CD4-positive, alpha-beta T cell (primary cell): ENCODE measurements at regions not wholly inside any gene's neighbourhood (a gene's known extent, or its start where the extent isn't known, plus 50 kb on each side); places are given as distances from the start of the nearest gene placed in this dataset.

Experiments used
- ATAC-seq: fragments of 200-7000 bp; cut with Tn5 transposase; one replicate; pipeline ENCODE4 v1.10.0; 2022; ENCODE audit warnings: mild to moderate bottlenecking; ENCODE audit not compliant: poor library complexity
- CTCF ChIA-PET: fragments of 350-600 bp; sonication (Branson Sonifier 250); formaldehyde crosslinking; loops from one replicate; lab custom pipeline; 2021; ENCODE audit warnings: antibody characterized with exemption, inconsistent platforms; lab: Charles Lee
- POLR2A ChIA-PET: fragments of 350-600 bp; sonication (Branson Sonifier 250); formaldehyde crosslinking; loops from one replicate; lab custom pipeline; 2021; ENCODE audit warnings: antibody characterized with exemption, inconsistent platforms; lab: Charles Lee
- DNase-seq, 14 experiments: peaks; one replicate each; pipeline ENCODE4 v3.0.0-alpha.2; 2013 to 2020; ENCODE audit warnings: mixed read lengths in 2 of 14
- H3K27ac ChIP-seq, 2 donors: one replicate each; pipeline versions ENCODE4 v1.5.1 to v1.7.0; 2013; ENCODE audit warnings: low read length in 2 of 2, low read depth in 1 of 2, mild to moderate bottlenecking in 1 of 2
- H3K27me3 ChIP-seq, 2 experiments: 1 replicate in 1 of 2; 2 replicates in 1 of 2; pipeline versions ENCODE4 v1.6.1 to v1.7.0; 2013; ENCODE audit warnings: low read length in 2 of 2, control low read depth in 1 of 2, mild to moderate bottlenecking in 1 of 2, moderate library complexity in 1 of 2; ENCODE audit not compliant: insufficient read depth in 2 of 2, control insufficient read depth in 1 of 2
- H3K36me3 ChIP-seq: one replicate; pipeline ENCODE4 v1.6.1; 2013; ENCODE audit warnings: low read length, control low read depth; ENCODE audit not compliant: insufficient read depth
- H3K4me1 ChIP-seq: one replicate; pipeline ENCODE4 v1.6.1; 2013; ENCODE audit warnings: low read length, control low read depth; ENCODE audit not compliant: insufficient read depth
- H3K4me3 ChIP-seq: one replicate; pipeline ENCODE4 v1.5.1; 2013; ENCODE audit warnings: mild to moderate bottlenecking, low read length, moderate library complexity
- H3K9me3 ChIP-seq, 2 experiments: 1 replicate in 1 of 2; 2 replicates in 1 of 2; pipeline versions ENCODE4 v1.6.1 to v1.7.0; 2013; ENCODE audit warnings: low read length in 2 of 2, mild to moderate bottlenecking in 2 of 2, control low read depth in 1 of 2, moderate library complexity in 1 of 2; ENCODE audit not compliant: control insufficient read depth in 1 of 2, insufficient read depth in 1 of 2
- H3K27ac Mint-ChIP-seq: one replicate; pipeline ENCODE4 v1.8.0; 2020; ENCODE audit warnings: mixed read lengths
- H3K27me3 Mint-ChIP-seq: one replicate; pipeline ENCODE4 v1.8.0; 2021; ENCODE audit warnings: mixed read lengths
- H3K36me3 Mint-ChIP-seq: one replicate; pipeline ENCODE4 v1.8.0; 2021; ENCODE audit warnings: low read depth, mixed read lengths
- H3K4me1 Mint-ChIP-seq: one replicate; pipeline ENCODE4 v1.8.0; 2021; ENCODE audit warnings: low read depth, mixed read lengths
- H3K4me3 Mint-ChIP-seq: one replicate; pipeline ENCODE4 v1.8.0; 2020; ENCODE audit warnings: mild to moderate bottlenecking, mixed read lengths
- H3K9me3 Mint-ChIP-seq: one replicate; pipeline ENCODE4 v1.8.0; 2020; ENCODE audit warnings: mixed read lengths
- intact Hi-C, 2 experiments: fragments of 100-400 bp; cut with DNase I in 1 of 2; cut with micrococcal nuclease in 1 of 2; formaldehyde crosslinking; loops; one replicate each; pipeline versions ENCODE4 v1.15.1 to v1.9.0; 2023 to 2025; cut with DNase I, micrococcal nuclease
- TF ChIP-seq, protein P1 (sequence below): fragments of 200-600 bp; IDR thresholded peaks from one replicate; pipeline ENCODE4 v1.8.0; 2022; ENCODE audit warnings: antibody characterized with exemption, mild to moderate bottlenecking

DNA sequence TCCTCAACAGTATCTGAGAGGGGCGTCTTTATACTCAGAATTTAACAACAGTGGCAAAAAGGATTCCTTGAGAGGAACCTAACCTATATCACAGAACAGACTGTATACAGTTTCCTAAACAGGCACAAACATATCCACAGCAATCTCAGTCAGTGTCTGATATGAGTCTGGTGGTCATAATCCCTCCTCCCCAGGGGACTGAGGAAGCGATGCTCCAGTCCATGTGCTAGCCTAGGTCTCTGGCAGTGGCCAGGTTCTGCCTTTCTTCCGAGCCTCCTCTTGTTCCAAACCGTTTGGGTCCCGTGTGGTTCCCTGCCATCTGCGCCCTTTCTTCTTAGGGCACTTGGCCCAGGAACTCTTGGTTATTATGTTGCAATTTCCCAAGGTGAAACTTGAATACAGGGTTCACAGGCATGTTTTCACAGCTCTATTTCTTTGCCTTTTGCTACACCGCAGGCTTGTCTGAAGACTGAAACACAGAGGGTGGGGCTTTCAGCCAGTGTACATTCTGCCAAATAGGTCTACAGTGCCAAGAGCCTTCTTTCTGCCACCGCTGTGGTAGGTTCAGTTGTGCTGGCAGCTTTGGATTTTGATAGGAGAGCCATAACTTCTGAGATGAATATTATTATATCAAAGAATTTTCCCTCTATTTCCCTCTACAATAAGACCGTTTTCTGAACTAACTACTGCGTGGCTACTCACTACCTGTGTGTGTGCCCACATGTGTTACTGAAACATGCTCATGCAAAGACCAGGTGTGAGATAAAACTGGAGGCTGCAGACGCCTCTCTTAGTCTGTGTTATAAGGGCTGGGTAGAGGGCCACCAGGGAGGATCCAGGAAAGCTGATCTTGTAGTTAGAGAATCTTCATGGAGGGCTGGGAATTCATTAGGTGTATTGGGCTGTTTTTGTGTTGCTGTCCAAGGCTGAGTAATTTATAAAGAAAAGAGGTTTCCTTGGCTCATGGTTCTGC is 75.0 kb upstream of the HAAO start:
- intact Hi-C loops, result no loop called here
- Mint-ChIP-seq H3K4me3 (no peak overlapping the region), H3K27me3 (no peaks in the 10 kb centered on the region), H3K4me1 (no peaks in the 10 kb centered on the region), H3K36me3 (no peaks in the 10 kb centered on the region), H3K9me3 (peaks cover 7% of the 10 kb centered on the region), H3K27ac (no peak overlapping the region)
- CTCF ChIA-PET, result no interaction called here
- Histone ChIP-seq H3K4me1 (no peaks in the 10 kb centered on the region), H3K36me3 (no peaks in the 10 kb centered on the region), H3K27me3 (peaks cover 0 to 3% of the 10 kb centered on the region in 2 experiments), H3K27ac (no peak overlapping the region), H3K9me3 (peaks cover 0 to 4% of the 10 kb centered on the region in 2 experiments), H3K4me3 (no peak overlapping the region)
- ATAC-seq (no peak), DNase-seq (no peak)
- POLR2A ChIA-PET, result no interaction called here
- TF ChIP-seq, protein P1, sequence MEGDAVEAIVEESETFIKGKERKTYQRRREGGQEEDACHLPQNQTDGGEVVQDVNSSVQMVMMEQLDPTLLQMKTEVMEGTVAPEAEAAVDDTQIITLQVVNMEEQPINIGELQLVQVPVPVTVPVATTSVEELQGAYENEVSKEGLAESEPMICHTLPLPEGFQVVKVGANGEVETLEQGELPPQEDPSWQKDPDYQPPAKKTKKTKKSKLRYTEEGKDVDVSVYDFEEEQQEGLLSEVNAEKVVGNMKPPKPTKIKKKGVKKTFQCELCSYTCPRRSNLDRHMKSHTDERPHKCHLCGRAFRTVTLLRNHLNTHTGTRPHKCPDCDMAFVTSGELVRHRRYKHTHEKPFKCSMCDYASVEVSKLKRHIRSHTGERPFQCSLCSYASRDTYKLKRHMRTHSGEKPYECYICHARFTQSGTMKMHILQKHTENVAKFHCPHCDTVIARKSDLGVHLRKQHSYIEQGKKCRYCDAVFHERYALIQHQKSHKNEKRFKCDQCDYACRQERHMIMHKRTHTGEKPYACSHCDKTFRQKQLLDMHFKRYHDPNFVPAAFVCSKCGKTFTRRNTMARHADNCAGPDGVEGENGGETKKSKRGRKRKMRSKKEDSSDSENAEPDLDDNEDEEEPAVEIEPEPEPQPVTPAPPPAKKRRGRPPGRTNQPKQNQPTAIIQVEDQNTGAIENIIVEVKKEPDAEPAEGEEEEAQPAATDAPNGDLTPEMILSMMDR, result no peak

DNA sequence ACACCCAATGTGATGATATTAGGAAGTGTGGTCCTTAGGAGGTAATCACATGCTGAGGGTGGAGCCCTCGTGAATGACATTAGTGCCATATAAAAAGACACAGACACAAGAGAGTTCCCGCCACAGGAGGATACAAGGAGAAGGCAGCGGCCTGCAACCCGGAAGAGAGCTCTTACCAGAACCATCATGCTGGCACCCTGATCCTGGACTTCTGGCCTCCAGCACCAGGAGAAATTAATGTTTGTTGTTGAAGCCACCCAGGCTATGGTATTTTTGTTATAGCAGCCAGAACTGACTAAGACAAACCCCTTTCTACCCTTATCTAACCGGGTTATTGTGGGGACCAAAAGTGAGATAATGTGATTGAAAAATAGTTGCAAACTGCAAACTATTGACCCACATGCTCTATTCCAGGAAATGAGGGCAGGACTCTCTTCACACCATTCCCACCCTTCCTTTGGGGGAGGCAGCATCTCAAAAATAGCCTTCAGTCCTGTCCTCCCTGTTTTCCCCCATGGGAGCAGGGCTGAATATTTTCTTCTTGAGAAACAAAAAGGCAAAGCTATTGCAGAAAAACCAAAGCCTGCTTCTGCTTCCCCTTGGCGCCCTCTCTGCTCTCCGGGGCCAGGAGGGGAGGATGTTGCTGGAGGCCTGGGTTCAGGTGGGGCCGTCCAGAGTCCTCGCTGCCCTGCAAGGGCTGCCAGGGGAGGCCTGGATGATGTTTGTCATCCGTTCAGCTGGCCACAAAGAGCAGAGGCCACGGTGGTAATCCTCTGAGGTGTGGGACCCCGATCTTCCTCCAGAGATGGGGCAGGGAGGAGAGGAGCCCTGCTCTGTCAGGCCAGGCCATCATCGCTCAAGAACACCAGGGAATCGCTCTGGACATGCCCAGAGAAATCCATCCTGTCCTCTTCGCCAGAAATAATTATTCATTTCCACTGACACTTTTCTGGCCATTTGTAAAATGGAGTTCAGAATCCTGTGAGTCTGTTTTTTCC is 73.8 kb upstream of the HAAO start:
- Mint-ChIP-seq H3K4me3 (no peak overlapping the region), H3K9me3 (peaks cover 7% of the 10 kb centered on the region), H3K27ac (no peak overlapping the region), H3K4me1 (no peaks in the 10 kb centered on the region), H3K27me3 (no peaks in the 10 kb centered on the region), H3K36me3 (no peaks in the 10 kb centered on the region)
- H3K4me3 ChIP-seq, result no peak overlapping the region
- peaks cover 0 to 3% of the 10 kb centered on the region in 2 experiments for H3K27me3 ChIP-seq
- ChIA-PET POLR2A (no interaction called here), CTCF (no interaction called here)
- no peak for ATAC-seq
- peaks cover 0 to 4% of the 10 kb centered on the region in 2 experiments for H3K9me3 ChIP-seq
- TF ChIP-seq, protein P1, result no peak
- H3K36me3 ChIP-seq, result no peaks in the 10 kb centered on the region
- H3K4me1 ChIP-seq, result no peaks in the 10 kb centered on the region
- DNase-seq, result no peak
- H3K27ac ChIP-seq, result no peak overlapping the region
- intact Hi-C loops, result no loop called here

DNA sequence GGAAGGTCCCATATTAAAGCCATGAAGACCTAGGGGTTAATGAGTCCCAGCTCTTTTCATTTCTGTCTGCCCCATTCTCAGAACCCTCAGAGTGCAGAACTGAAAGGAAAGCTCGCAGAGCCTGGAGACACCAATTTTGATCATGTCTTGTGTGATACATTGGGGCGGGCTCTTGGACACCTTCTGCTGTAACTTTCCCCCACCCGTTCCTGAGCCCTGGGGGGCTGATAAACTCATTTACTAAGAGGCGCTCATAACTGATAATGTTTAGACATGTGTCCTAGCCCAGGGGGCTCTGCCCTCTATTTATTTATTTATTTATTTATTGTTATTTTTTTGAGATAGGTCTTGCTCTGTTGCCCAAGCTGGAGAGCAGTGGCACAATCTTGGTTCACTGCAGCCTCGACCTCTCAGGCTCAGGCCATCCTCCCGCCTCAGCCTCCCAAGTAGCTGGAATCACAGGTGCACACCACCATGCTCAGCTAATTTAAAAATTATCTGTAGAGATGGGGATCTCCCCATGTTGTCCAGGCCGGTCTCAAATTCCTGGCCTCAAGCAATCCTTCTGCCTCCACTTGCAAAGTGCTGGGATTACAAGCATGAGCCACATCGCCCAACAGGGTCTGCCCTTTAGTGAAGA is 72.4 kb upstream of the HAAO start:
- intact Hi-C loops, result no loop called here
- H3K9me3 Mint-ChIP-seq, result peaks cover 7% of the 10 kb centered on the region
- ChIA-PET POLR2A (no interaction called here), CTCF (no interaction called here)
- Histone ChIP-seq H3K36me3 (no peaks in the 10 kb centered on the region), H3K27me3 (peaks cover 0 to 3% of the 10 kb centered on the region in 2 experiments), H3K4me3 (no peak overlapping the region), H3K4me1 (no peaks in the 10 kb centered on the region), H3K27ac (no peak overlapping the region), H3K9me3 (peaks cover 0 to 4% of the 10 kb centered on the region in 2 experiments)
- no peaks in the 10 kb centered on the region for H3K4me1 Mint-ChIP-seq
- H3K36me3 Mint-ChIP-seq, result no peaks in the 10 kb centered on the region
- TF ChIP-seq, protein P1, result no peak
- no peak overlapping the region for H3K27ac Mint-ChIP-seq
- H3K27me3 Mint-ChIP-seq, result no peaks in the 10 kb centered on the region
- no peak overlapping the region for H3K4me3 Mint-ChIP-seq
- no peak for ATAC-seq
- no peak for DNase-seq
